Testis (tissue), 2 donors: ENCODE measurements at regions not wholly inside any gene's neighbourhood (a gene's known extent, or its start where the extent isn't known, plus 50 kb on each side); places are given as distances from the start of the nearest gene placed in this dataset.

Source experiments
- POLR2A ChIP-seq: fragments of 450-650 bp; IDR thresholded peaks from one replicate; pipeline ENCODE4 v1.6.1; 2017; ENCODE audit warnings: antibody characterized with exemption, mild to moderate bottlenecking, moderate library complexity
- TF ChIP-seq, protein P1 (sequence below), 3 experiments: fragments of 450-650 bp in 2 of 3; fragments of 200-600 bp in 1 of 3; sonication (generic) in 1 of 3; IDR thresholded peaks; one replicate each; pipeline ENCODE4 v1.5.1; 2016 to 2019; ENCODE audit warnings: antibody characterized with exemption in 3 of 3, mild to moderate bottlenecking in 2 of 3, moderate library complexity in 1 of 3

DNA sequence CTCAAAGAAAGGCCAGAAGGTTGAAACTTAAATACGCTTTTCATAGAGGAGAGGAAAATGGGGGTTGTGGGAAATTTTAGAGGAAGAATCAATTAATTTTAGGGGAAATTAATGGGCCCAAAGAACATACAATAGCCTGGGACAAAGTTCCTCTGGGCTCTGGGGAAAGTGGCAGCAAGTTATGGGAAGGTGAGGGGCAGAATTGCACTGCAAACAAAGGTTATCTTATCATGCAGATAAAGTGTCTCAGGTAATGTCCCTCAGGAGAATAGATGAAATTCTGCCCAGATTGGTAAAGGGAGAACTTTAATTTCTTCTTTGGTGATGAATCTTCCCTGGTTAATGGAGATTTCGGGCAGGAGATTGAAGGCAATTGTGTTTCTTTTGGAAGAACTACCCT, 326.1 kb upstream of the SLC24A2 start:
- no peak for TF ChIP-seq POLR2A
- TF ChIP-seq, protein P1, sequence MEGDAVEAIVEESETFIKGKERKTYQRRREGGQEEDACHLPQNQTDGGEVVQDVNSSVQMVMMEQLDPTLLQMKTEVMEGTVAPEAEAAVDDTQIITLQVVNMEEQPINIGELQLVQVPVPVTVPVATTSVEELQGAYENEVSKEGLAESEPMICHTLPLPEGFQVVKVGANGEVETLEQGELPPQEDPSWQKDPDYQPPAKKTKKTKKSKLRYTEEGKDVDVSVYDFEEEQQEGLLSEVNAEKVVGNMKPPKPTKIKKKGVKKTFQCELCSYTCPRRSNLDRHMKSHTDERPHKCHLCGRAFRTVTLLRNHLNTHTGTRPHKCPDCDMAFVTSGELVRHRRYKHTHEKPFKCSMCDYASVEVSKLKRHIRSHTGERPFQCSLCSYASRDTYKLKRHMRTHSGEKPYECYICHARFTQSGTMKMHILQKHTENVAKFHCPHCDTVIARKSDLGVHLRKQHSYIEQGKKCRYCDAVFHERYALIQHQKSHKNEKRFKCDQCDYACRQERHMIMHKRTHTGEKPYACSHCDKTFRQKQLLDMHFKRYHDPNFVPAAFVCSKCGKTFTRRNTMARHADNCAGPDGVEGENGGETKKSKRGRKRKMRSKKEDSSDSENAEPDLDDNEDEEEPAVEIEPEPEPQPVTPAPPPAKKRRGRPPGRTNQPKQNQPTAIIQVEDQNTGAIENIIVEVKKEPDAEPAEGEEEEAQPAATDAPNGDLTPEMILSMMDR (IDR thresholded peaks at IDR 0.05) = no peak
